ENCODE measurements at regions not wholly inside any gene's neighbourhood (a gene's known extent, or its start where the extent isn't known, plus 50 kb on each side); places are given as distances from the start of the nearest gene placed in this dataset.

- POLR2A ChIA-PET (ENCODE audit: unreplicated experiment), result no interaction called here
- no peak for TF ChIP-seq ELK1 (IDR thresholded peaks at IDR 0.05; ENCODE audit: borderline replicate concordance, low read depth, low read length)
- no peak for TF ChIP-seq MAZ (IDR thresholded peaks at IDR 0.05; ENCODE audit: borderline replicate concordance, low read depth, low read length)
- no peak for TF ChIP-seq RCOR1 (IDR thresholded peaks at IDR 0.05; ENCODE audit: insufficient replicate concordance, low read length)
- TF ChIP-seq USF2 (IDR thresholded peaks at IDR 0.05; ENCODE audit: low read depth, low read length), result no peak
- TF ChIP-seq CEBPB (IDR thresholded peaks at IDR 0.05; ENCODE audit: low read depth, low read length), result no peak
- no peak for TF ChIP-seq CHD1 (IDR thresholded peaks at IDR 0.05; ENCODE audit: low read depth, low read length)
- TF ChIP-seq SMC3 (IDR thresholded peaks at IDR 0.05; ENCODE audit: low read depth, low read length), result no peak
- no peak for TF ChIP-seq MXI1 (IDR thresholded peaks at IDR 0.05; ENCODE audit: borderline replicate concordance, low read depth, low read length)
- TF ChIP-seq NFE2L2 (IDR thresholded peaks at IDR 0.05; ENCODE audit: low read depth, low read length), result no peak
- TF ChIP-seq POLR2A (IDR thresholded peaks at IDR 0.05; ENCODE audit: low read depth, low read length), result no peak
- TF ChIP-seq MAFK (IDR thresholded peaks at IDR 0.05; ENCODE audit: low read depth, low read length), result no peak
- TF ChIP-seq FOS (IDR thresholded peaks at IDR 0.05; ENCODE audit: low read depth, low read length), result no peak
- no peak for TF ChIP-seq RAD21 (IDR thresholded peaks at IDR 0.05; ENCODE audit: low read length)
- no peak for TF ChIP-seq BHLHE40 (IDR thresholded peaks at IDR 0.05; ENCODE audit: low read depth, low read length)
- TF ChIP-seq RFX5 (IDR thresholded peaks at IDR 0.05; ENCODE audit: low read depth, low read length), result no peak
These were observed 62.2 kb downstream of the BOD1 start for GRCh38 chr5:173554038-173554955.

More at GRCh38 chr5:173554038-173554955, 62.2 kb downstream of the BOD1 start:
- Histone ChIP-seq H2AK5ac (ENCODE audit: low read depth, low read length) (no peak overlapping the region), H3K4ac (ENCODE audit: low read depth, low read length) (no peak overlapping the region), H4K8ac (ENCODE audit: low read depth in 2 of 2, low read length in 2 of 2) (peak overlapping the region in 1 of 2 experiments; percentile 16; a peak in 1 of 4 replicates), H3K27me3 (ENCODE audit: control insufficient read depth, insufficient read depth, low read length) (peaks cover 2% of the 10 kb centered on the region; the same call in 1 of the 2 replicates), H3K4me1 (ENCODE audit: control insufficient read depth, insufficient read depth, low read length) (peaks cover 4% of the 10 kb centered on the region), H2BK5ac (ENCODE audit: low read depth, low read length, poor library complexity, severe bottlenecking) (no peak overlapping the region), H3K36me3 (ENCODE audit: control insufficient read depth, insufficient read depth, low read length) (no peaks in the 10 kb centered on the region), H2BK15ac (ENCODE audit: low read depth, low read length) (0 out of 3 replicates have a peak overlapping the region, but pooled peaks have one; percentile 26), H2AFZ (replicated peaks; ENCODE audit: low read length, poor library complexity) (no peak overlapping the region), H4K5ac (ENCODE audit: low read depth, low read length) (no peak overlapping the region; the same call in 1 of the 2 replicates), H3K27ac (ENCODE audit: insufficient read depth, low read length) (no peak overlapping the region), H4K20me1 (ENCODE audit: insufficient read depth, low read length) (no peaks in the 10 kb centered on the region), H2AK9ac (replicated peaks; ENCODE audit: low read depth, low read length, poor library complexity) (peak overlapping the region; percentile 11), H3K9me1 (ENCODE audit: insufficient read depth, low read length) (no peaks in the 10 kb centered on the region; the same call in 1 of the 2 replicates), H3K79me1 (ENCODE audit: low read depth in 1 of 2, low read length in 2 of 2) (no peaks in the 10 kb centered on the region), H3K9ac (ENCODE audit: low read depth, low read length) (no peak overlapping the region), H4K91ac (ENCODE audit: insufficient read depth, low read depth, low read length) (peak overlapping the region; percentile 35; the same call in 1 of the 2 replicates), H3K4me2 (ENCODE audit: low read depth, low read length) (no peak overlapping the region), H3K23ac (ENCODE audit: low read depth, low read length) (no peak overlapping the region), H2BK20ac (ENCODE audit: low read depth, low read length) (no peak overlapping the region), H3K56ac (ENCODE audit: extremely low read depth, insufficient read depth, low read length) (no peak overlapping the region), H3K18ac (ENCODE audit: low read depth, low read length) (no peak overlapping the region), H2BK120ac (ENCODE audit: low read depth, low read length) (no peak overlapping the region), H3K4me3 (ENCODE audit: insufficient read depth, low read depth, low read length) (no peak overlapping the region), H3K9me3 (ENCODE audit: control insufficient read depth, insufficient read depth, low read length) (no peaks in the 10 kb centered on the region), H3K14ac (replicated peaks; ENCODE audit: low read depth, low read length) (0 out of 2 replicates have a peak overlapping the region, but pooled peaks have one; percentile 14)
- 100% methylated on average over 2 of the region's 12 CpGs; no CpG with 5 or more reads in 1 of the 2 experiments for WGBS, 2 experiments (ENCODE audit: extremely low coverage in 2 of 2, insufficient read length in 1 of 2)
- no peak for DNase-seq
- no peak for ATAC-seq (ENCODE audit: low read depth)
- no TSS peak for BruUV-seq (replicated peaks)
- in situ Hi-C loops (cut with MboI; ENCODE audit: low sequenced_read_pairs) (no loop called here), intact Hi-C loops (cut with micrococcal nuclease) (loop anchor here (2.0 kb wide), 1 partner anchor 17 kb away; no protein-coding TSS in a partner anchor), dilution Hi-C loops (cut with HindIII; ENCODE audit: low sequenced_read_pairs, unreplicated experiment) (no loop called here)
- CTCF ChIA-PET, result interaction anchor here (0.6 to 0.7 kb wide), 3 partner anchors 12 to 99 kb away, joined by 3 read pairs; no protein-coding TSS in a partner anchor
